Chondrocyte (in vitro differentiated cells): ENCODE measurements at regions not wholly inside any gene's neighbourhood (a gene's known extent, or its start where the extent isn't known, plus 50 kb on each side); places are given as distances from the start of the nearest gene placed in this dataset.

Experiments
- DNase-seq: peaks from one replicate; pipeline ENCODE4 v3.0.0; 2021; ENCODE audit warnings: mixed read lengths, low spot score
- H3K27ac Mint-ChIP-seq: one replicate; pipeline ENCODE4 v1.8.0; 2021; ENCODE audit warnings: mild to moderate bottlenecking, moderate library complexity, mixed read lengths; ENCODE audit not compliant: unreplicated experiment
- H3K27me3 Mint-ChIP-seq: 2 replicates; pipeline ENCODE4 v1.8.0; 2021; ENCODE audit warnings: low read depth, mixed read lengths
- H3K36me3 Mint-ChIP-seq: 2 replicates; pipeline ENCODE4 v1.8.0; 2021; ENCODE audit warnings: low read depth, mixed read lengths
- H3K4me1 Mint-ChIP-seq: 2 replicates; pipeline ENCODE4 v1.8.0; 2021; ENCODE audit warnings: low read depth, mild to moderate bottlenecking, mixed read lengths
- H3K4me3 Mint-ChIP-seq: one replicate; pipeline ENCODE4 v1.8.0; 2021; ENCODE audit warnings: mild to moderate bottlenecking, moderate library complexity, mixed read lengths; ENCODE audit not compliant: unreplicated experiment
- H3K9me3 Mint-ChIP-seq: 2 replicates; pipeline ENCODE4 v1.8.0; 2021; ENCODE audit warnings: low read depth, mixed read lengths
- TF ChIP-seq, protein P1 (sequence below): fragments of 200-600 bp; sonication (generic); IDR thresholded peaks from 2 replicates; pipeline ENCODE4 v1.5.0; 2021; ENCODE audit warnings: antibody characterized with exemption, mild to moderate bottlenecking, moderate library complexity

DNA sequence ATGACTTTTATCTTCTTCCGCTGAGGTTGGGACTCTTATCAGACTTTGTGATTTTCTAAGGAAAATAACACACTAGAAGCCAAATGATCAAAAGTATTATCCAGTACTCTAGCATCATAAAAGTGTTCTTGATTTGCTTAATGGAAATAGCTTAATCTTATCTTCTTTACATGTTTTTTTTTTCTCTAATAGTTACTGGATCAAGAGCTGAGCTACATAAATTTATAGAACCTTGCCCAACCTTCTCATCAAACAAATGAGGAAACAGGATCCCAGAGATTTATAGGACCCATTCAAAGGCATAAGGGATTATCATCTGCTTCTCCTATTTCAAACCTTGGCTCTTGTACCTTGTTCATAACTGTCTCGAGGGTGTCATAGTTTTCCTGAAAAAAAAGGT lies 68.3 kb upstream of the WDR17 start:
- H3K4me1 Mint-ChIP-seq = peaks cover 14% of the 10 kb centered on the region
- H3K36me3 Mint-ChIP-seq = no peaks in the 10 kb centered on the region
- no peak overlapping the region for H3K4me3 Mint-ChIP-seq

DNA sequence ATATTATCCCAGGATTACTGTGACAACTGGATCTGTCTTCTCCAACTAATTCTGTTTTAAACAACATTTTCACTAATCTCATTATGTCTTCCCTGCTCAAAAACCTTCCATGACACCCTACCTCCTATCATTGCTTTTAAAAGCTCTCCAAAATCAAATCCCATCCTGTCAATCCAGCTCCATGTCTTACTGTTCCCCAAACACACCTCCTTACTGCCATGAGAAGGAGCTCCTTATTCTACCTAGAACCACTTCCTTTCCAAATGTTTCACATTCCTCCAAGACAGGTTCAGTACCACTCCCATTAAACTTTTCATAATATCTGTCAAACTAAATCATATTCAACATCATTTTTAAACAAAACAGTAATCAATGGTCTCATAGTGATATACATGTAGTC lies 66.9 kb upstream of the WDR17 start:
- no peaks in the 10 kb centered on the region for H3K36me3 Mint-ChIP-seq
- H3K27me3 Mint-ChIP-seq = peaks cover 66% of the 10 kb centered on the region
- H3K4me1 Mint-ChIP-seq = peaks cover 17% of the 10 kb centered on the region
- no peak for DNase-seq
- H3K4me3 Mint-ChIP-seq = no peak overlapping the region
- TF ChIP-seq, protein P1, sequence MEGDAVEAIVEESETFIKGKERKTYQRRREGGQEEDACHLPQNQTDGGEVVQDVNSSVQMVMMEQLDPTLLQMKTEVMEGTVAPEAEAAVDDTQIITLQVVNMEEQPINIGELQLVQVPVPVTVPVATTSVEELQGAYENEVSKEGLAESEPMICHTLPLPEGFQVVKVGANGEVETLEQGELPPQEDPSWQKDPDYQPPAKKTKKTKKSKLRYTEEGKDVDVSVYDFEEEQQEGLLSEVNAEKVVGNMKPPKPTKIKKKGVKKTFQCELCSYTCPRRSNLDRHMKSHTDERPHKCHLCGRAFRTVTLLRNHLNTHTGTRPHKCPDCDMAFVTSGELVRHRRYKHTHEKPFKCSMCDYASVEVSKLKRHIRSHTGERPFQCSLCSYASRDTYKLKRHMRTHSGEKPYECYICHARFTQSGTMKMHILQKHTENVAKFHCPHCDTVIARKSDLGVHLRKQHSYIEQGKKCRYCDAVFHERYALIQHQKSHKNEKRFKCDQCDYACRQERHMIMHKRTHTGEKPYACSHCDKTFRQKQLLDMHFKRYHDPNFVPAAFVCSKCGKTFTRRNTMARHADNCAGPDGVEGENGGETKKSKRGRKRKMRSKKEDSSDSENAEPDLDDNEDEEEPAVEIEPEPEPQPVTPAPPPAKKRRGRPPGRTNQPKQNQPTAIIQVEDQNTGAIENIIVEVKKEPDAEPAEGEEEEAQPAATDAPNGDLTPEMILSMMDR = no peak
- H3K9me3 Mint-ChIP-seq = no peaks in the 10 kb centered on the region
- no peak overlapping the region for H3K27ac Mint-ChIP-seq

More for the DNA sequence above, 68.3 kb upstream of the WDR17 start:
- Mint-ChIP-seq H3K27ac (no peak overlapping the region), H3K27me3 (peaks cover 59% of the 10 kb centered on the region), H3K9me3 (no peaks in the 10 kb centered on the region)
- TF ChIP-seq, protein P1 = no peak
- DNase-seq = no peak

DNA sequence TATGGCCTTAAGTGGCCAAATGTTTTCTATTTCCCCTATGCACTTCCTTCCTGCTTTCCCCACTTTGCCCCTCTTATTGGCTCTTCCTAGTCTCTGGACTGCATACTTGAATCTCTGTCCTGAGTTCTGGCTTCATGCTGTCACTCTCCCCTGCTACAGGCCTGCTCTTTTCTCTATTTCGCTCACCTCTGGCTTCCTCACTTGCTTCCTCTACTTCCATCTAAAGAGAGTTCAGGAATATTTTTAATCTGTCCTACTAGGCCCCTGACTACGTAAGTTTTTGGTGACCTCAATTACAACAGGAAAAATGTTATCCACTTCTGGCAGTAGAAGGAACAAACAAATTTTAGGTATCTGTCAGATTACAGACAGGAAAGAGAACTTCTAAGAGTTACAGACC lies 65.7 kb upstream of the WDR17 start:
- Mint-ChIP-seq H3K27ac (no peak overlapping the region), H3K27me3 (peaks cover 60% of the 10 kb centered on the region), H3K4me1 (peaks cover 17% of the 10 kb centered on the region), H3K4me3 (no peak overlapping the region), H3K9me3 (no peaks in the 10 kb centered on the region), H3K36me3 (no peaks in the 10 kb centered on the region)
- TF ChIP-seq, protein P1 = no peak
- DNase-seq = no peak

DNA sequence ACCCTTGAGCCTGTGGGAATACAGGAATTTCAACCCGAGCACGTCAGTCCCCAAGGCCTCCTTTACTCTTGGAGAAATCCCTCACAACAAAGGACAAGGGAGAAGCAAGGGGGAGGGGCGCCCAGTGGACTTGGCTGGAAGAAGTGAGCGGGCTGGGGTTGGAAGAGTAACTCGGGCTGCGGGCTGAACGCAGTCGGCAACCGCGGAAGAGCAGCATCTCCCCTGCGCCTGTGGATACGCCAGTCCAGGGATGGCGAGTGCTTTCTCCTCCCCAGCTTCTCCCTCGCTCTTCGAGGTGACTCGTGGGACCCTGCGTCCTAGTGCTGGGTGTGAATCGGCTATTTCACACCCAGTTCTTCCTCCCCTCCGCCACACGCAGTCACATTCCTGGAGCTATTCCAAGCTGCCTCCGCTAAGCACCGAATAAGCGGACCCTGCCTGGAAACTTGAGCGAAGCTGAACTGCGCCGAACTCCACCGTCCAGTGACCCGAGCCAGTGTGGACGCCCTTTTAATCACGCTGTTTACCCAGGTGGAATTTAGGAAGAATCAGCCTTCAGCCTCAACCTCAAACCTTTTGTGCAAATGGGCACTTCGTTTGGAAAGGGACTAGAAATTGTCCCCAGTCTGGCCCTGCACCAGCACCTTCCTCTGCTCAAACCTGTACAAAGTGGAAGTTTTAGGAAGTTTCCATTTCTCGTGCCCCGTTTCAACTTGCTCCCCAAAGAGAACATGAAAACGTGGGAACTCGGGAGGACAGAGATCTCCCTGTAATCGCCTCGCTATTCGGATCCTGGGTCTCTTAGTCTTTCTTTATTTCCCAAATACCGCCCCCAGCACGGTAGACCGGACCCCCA lies 64.3 kb upstream of the WDR17 start:
- TF ChIP-seq, protein P1 = no peak
- Mint-ChIP-seq H3K27ac (no peak overlapping the region), H3K4me3 (peak overlapping the region; percentile 74), H3K36me3 (no peaks in the 10 kb centered on the region), H3K9me3 (no peaks in the 10 kb centered on the region), H3K4me1 (peaks cover 17% of the 10 kb centered on the region), H3K27me3 (peaks cover 61% of the 10 kb centered on the region)
- no peak for DNase-seq

DNA sequence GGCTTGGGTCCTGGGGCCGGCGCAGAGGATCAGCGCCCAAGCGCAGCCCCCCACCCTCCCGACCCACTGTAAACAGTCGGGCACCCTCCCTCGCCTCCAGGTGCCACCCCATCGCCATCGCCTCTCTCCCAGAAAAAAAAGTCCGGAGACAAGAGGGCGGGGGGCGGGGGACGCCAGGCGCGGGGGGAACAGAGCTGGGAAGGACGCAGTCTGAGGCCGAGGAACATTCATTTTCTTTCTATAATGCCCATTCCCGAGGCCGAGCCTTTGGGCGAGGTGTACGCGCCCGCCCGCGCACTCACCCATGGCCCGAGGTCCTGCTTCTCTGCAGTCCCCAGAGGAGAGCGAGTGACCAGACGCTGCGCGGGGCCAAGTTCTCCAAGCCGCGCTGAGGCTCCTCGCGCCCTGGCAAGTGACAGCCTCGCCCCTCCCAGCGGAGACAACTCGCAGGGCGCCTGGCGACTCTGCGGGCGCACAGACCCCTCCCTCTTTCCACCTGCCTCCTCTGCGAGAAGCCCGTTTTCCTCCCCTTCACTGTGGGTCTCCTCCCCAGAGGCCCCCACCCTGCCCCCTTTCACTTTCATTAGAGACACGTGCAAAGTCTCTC lies 63.5 kb upstream of the WDR17 start:
- TF ChIP-seq, protein P1 = no peak
- Mint-ChIP-seq H3K4me3 (peak overlapping the region; percentile 74), H3K27me3 (peaks cover 59% of the 10 kb centered on the region), H3K4me1 (peaks cover 17% of the 10 kb centered on the region), H3K27ac (no peak overlapping the region), H3K9me3 (no peaks in the 10 kb centered on the region), H3K36me3 (no peaks in the 10 kb centered on the region)
- no peak for DNase-seq
